Parathyroid adenoma (tissue), 2 donors: ENCODE measurements at regions not wholly inside any gene's neighbourhood (a gene's known extent, or its start where the extent isn't known, plus 50 kb on each side); places are given as distances from the start of the nearest gene placed in this dataset.

Source experiments
- H2AFZ ChIP-seq: fragments of 300-600 bp; sonication (generic); one replicate; pipeline ENCODE4 v1.7.0; 2017; ENCODE audit warnings: antibody characterized with exemption, mild to moderate bottlenecking
- H3K27ac ChIP-seq: fragments of 300-600 bp; sonication (generic); one replicate; pipeline ENCODE4 v1.7.0; 2017
- H3K27me3 ChIP-seq: fragments of 300-600 bp; sonication (generic); one replicate; pipeline ENCODE4 v1.7.0; 2017; ENCODE audit warnings: low read length; ENCODE audit not compliant: control insufficient read depth, insufficient read depth
- H3K36me3 ChIP-seq: fragments of 300-600 bp; sonication (generic); one replicate; pipeline ENCODE4 v1.7.0; 2017; ENCODE audit warnings: low read length; ENCODE audit not compliant: control insufficient read depth, insufficient read depth
- H3K4me1 ChIP-seq: fragments of 300-600 bp; sonication (generic); one replicate; pipeline ENCODE4 v1.7.0; 2017; ENCODE audit warnings: control low read depth
- H3K4me2 ChIP-seq: fragments of 300-600 bp; sonication (generic); one replicate; pipeline ENCODE4 v1.7.0; 2017; ENCODE audit warnings: low read length
- H3K4me3 ChIP-seq: fragments of 300-600 bp; sonication (generic); one replicate; pipeline ENCODE4 v1.7.0; 2017; ENCODE audit warnings: low read depth, low read length
- H3K79me2 ChIP-seq: fragments of 300-600 bp; sonication (generic); one replicate; pipeline ENCODE4 v1.7.0; 2017; ENCODE audit warnings: control low read depth
- H3K9ac ChIP-seq: fragments of 300-600 bp; sonication (generic); one replicate; pipeline ENCODE4 v1.7.0; 2017; ENCODE audit warnings: mild to moderate bottlenecking
- H3K9me3 ChIP-seq: fragments of 300-600 bp; sonication (generic); one replicate; pipeline ENCODE4 v1.7.0; 2017; ENCODE audit warnings: low read length; ENCODE audit not compliant: control insufficient read depth
- CTCF ChIP-seq: fragments of 300-600 bp; sonication (generic); IDR thresholded peaks from one replicate; pipeline ENCODE4 v1.7.0; 2017; ENCODE audit warnings: antibody characterized with exemption, mild to moderate bottlenecking
- donor health status: primary hyperparathyroidism.

- no peaks in the 10 kb centered on the region for H3K4me1 ChIP-seq
- no peak overlapping the region for H3K4me2 ChIP-seq
- H3K27me3 ChIP-seq = no peaks in the 10 kb centered on the region
- TF ChIP-seq CTCF = no peak
- H3K9ac ChIP-seq = no peak overlapping the region
- no peaks in the 10 kb centered on the region for H3K36me3 ChIP-seq
- H3K79me2 ChIP-seq = no peaks in the 10 kb centered on the region
- H3K9me3 ChIP-seq = no peaks in the 10 kb centered on the region
- H3K4me3 ChIP-seq = no peak overlapping the region
- H2AFZ ChIP-seq = peak overlapping the region; percentile 4
- H3K27ac ChIP-seq = no peak overlapping the region
These were observed 529.8 kb upstream of the IGFBP3 start for GRCh38 chr7:46450886-46451285.

DNA sequence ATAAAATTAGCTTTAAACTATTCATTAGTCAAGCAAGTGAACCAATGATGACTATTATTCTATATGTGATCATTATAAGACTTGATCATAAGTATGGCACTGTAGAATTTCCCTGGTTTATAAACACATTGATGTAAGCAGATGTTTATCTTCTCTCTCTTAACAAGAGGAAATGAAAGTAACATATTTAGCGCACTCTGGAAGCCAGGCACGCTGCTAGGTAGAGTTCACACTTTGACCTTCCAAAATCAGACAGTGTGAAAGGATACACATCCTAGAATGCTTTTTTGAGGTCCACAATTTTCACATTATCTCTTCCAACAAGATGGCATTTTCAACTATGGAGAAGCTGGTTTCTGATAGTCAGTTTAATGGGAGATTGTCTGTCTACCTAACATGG lies 529.4 kb upstream of the IGFBP3 start:
- H3K9ac ChIP-seq = no peak overlapping the region
- H3K4me2 ChIP-seq = no peak overlapping the region
- no peak overlapping the region for H3K27ac ChIP-seq
- no peaks in the 10 kb centered on the region for H3K9me3 ChIP-seq
- no peak for TF ChIP-seq CTCF
- no peaks in the 10 kb centered on the region for H3K4me1 ChIP-seq
- H3K27me3 ChIP-seq = no peaks in the 10 kb centered on the region
- H3K36me3 ChIP-seq = no peaks in the 10 kb centered on the region
- H3K4me3 ChIP-seq = no peak overlapping the region
- H3K79me2 ChIP-seq = no peaks in the 10 kb centered on the region
- no peak overlapping the region for H2AFZ ChIP-seq

- Histone ChIP-seq H3K4me1 (no peaks in the 10 kb centered on the region), H3K9ac (no peak overlapping the region), H3K9me3 (no peaks in the 10 kb centered on the region), H3K27ac (no peak overlapping the region), H3K36me3 (no peaks in the 10 kb centered on the region), H3K79me2 (no peaks in the 10 kb centered on the region), H3K27me3 (no peaks in the 10 kb centered on the region), H2AFZ (no peak overlapping the region), H3K4me2 (no peak overlapping the region), H3K4me3 (no peak overlapping the region)
- no peak for TF ChIP-seq CTCF
These were observed 528.7 kb upstream of the IGFBP3 start for GRCh38 chr7:46449743-46450142.

GRCh38 chr7:46448478-46448877 lies 527.4 kb upstream of the IGFBP3 start:
- no peaks in the 10 kb centered on the region for H3K79me2 ChIP-seq
- no peaks in the 10 kb centered on the region for H3K9me3 ChIP-seq
- H3K27me3 ChIP-seq = no peaks in the 10 kb centered on the region
- no peak overlapping the region for H3K4me3 ChIP-seq
- no peak overlapping the region for H2AFZ ChIP-seq
- no peak overlapping the region for H3K9ac ChIP-seq
- H3K4me2 ChIP-seq = no peak overlapping the region
- H3K4me1 ChIP-seq = no peaks in the 10 kb centered on the region
- H3K27ac ChIP-seq = no peak overlapping the region
- H3K36me3 ChIP-seq = no peaks in the 10 kb centered on the region
- no peak for TF ChIP-seq CTCF

GRCh38 chr7:46446151-46446550 lies 525.1 kb upstream of the IGFBP3 start:
- Histone ChIP-seq H3K27me3 (no peaks in the 10 kb centered on the region), H3K79me2 (no peaks in the 10 kb centered on the region), H2AFZ (no peak overlapping the region), H3K9me3 (no peaks in the 10 kb centered on the region), H3K27ac (no peak overlapping the region), H3K4me2 (no peak overlapping the region), H3K4me3 (no peak overlapping the region), H3K9ac (no peak overlapping the region), H3K4me1 (no peaks in the 10 kb centered on the region), H3K36me3 (no peaks in the 10 kb centered on the region)
- TF ChIP-seq CTCF = no peak
